HG02885 (cell line): ENCODE measurements at regions not wholly inside any gene's neighbourhood (a gene's known extent, or its start where the extent isn't known, plus 50 kb on each side); places are given as distances from the start of the nearest gene placed in this dataset.
"Not testable (repeated sequence)": the region's sequence is repeated elsewhere in the genome, so short reads cannot be mapped to it uniquely, and the experiment has no call there.

Experiments
- ATAC-seq: cut with Tn5 transposase; IDR thresholded peaks from one replicate; pipeline ENCODE4 v1.9.1; 2021; ENCODE audit warnings: mild to moderate bottlenecking; ENCODE audit not compliant: unreplicated experiment, poor library complexity

- ATAC-seq, result no peak
Measured at GRCh38 chr6:86285876-86286275, 643.2 kb upstream of the SYNCRIP start.

GRCh38 chr6:86284809-86285480 lies 642.3 kb upstream of the SYNCRIP start:
- not testable (repeated sequence) for ATAC-seq

- not testable (repeated sequence) for ATAC-seq
Measured at GRCh38 chr6:86283596-86283995, 640.9 kb upstream of the SYNCRIP start.

- no peak for ATAC-seq
Measured at GRCh38 chr6:86276056-86276455, 633.4 kb upstream of the SYNCRIP start.

GRCh38 chr6:86273936-86274335 lies 631.2 kb upstream of the SYNCRIP start:
- no peak for ATAC-seq

GRCh38 chr6:86256615-86257187 lies 614.0 kb upstream of the SYNCRIP start:
- no peak for ATAC-seq

- ATAC-seq, result no peak
Measured at GRCh38 chr6:86255973-86256372, 613.3 kb upstream of the SYNCRIP start.

- ATAC-seq, result no peak
Measured at GRCh38 chr6:86251106-86251505, 608.4 kb upstream of the SYNCRIP start.

GRCh38 chr6:86217906-86218305 lies 575.2 kb upstream of the SYNCRIP start:
- ATAC-seq, result no peak

- no peak for ATAC-seq
Measured at GRCh38 chr6:86215323-86215722, 572.6 kb upstream of the SYNCRIP start.

GRCh38 chr6:86205980-86206379 lies 563.3 kb upstream of the SYNCRIP start:
- no peak for ATAC-seq

- no peak for ATAC-seq
Measured at GRCh38 chr6:86203044-86203443, 560.4 kb upstream of the SYNCRIP start.

- ATAC-seq, result no peak
Measured at GRCh38 chr6:86193821-86194220, 551.1 kb upstream of the SYNCRIP start.

- ATAC-seq, result peak; percentile 97
Measured at GRCh38 chr6:86192123-86192522, 549.4 kb upstream of the SYNCRIP start.

- not testable (repeated sequence) for ATAC-seq
Measured at GRCh38 chr6:86175149-86175548, 532.5 kb upstream of the SYNCRIP start.

- ATAC-seq, result no peak
Measured at GRCh38 chr6:86154852-86155251, 512.2 kb upstream of the SYNCRIP start.

GRCh38 chr6:86153521-86153920 lies 510.8 kb upstream of the SYNCRIP start:
- no peak for ATAC-seq

GRCh38 chr6:86152546-86152945 lies 509.9 kb upstream of the SYNCRIP start:
- no peak for ATAC-seq

GRCh38 chr6:86148586-86148985 lies 505.9 kb upstream of the SYNCRIP start:
- ATAC-seq, result no peak

GRCh38 chr6:86147859-86148258 lies 505.2 kb upstream of the SYNCRIP start:
- no peak for ATAC-seq

- ATAC-seq, result no peak
Measured at GRCh38 chr6:86147311-86147710, 504.6 kb upstream of the SYNCRIP start.

- not testable (repeated sequence) for ATAC-seq
Measured at GRCh38 chr6:86146751-86147150, 504.1 kb upstream of the SYNCRIP start.
